H1 (cell line): ENCODE measurements at regions not wholly inside any gene's neighbourhood (a gene's known extent, or its start where the extent isn't known, plus 50 kb on each side); places are given as distances from the start of the nearest gene placed in this dataset.

Experiments
- TF ChIP-seq, protein P1 (sequence below): fragments of 300-600 bp; sonication (generic); IDR thresholded peaks from 2 replicates; pipeline ENCODE4 v1.7.1; 2012; ENCODE audit warnings: low read length, moderate library complexity, mild to moderate bottlenecking, inconsistent platforms; ENCODE audit not compliant: insufficient replicate concordance

DNA sequence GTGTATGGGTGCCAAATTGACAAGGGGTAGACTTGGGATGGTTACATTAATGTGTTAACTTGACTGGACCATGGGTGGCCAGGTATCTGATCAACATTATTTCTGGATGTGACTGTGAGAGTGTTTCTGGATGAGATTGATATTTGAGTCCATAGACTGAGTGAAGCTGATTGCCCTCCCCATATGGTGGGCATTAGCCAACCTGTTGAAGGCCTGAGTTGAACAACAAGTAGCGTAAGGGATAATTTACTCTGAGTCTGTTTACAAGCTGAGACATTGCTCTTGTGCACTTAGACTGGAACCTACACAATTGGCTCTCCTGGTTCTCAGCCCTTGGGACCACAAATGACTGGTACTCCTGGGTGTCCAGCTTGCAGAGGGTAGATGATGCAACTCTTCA, 240.1 kb downstream of the ASXL3 start (continued):
- TF ChIP-seq, protein P1, sequence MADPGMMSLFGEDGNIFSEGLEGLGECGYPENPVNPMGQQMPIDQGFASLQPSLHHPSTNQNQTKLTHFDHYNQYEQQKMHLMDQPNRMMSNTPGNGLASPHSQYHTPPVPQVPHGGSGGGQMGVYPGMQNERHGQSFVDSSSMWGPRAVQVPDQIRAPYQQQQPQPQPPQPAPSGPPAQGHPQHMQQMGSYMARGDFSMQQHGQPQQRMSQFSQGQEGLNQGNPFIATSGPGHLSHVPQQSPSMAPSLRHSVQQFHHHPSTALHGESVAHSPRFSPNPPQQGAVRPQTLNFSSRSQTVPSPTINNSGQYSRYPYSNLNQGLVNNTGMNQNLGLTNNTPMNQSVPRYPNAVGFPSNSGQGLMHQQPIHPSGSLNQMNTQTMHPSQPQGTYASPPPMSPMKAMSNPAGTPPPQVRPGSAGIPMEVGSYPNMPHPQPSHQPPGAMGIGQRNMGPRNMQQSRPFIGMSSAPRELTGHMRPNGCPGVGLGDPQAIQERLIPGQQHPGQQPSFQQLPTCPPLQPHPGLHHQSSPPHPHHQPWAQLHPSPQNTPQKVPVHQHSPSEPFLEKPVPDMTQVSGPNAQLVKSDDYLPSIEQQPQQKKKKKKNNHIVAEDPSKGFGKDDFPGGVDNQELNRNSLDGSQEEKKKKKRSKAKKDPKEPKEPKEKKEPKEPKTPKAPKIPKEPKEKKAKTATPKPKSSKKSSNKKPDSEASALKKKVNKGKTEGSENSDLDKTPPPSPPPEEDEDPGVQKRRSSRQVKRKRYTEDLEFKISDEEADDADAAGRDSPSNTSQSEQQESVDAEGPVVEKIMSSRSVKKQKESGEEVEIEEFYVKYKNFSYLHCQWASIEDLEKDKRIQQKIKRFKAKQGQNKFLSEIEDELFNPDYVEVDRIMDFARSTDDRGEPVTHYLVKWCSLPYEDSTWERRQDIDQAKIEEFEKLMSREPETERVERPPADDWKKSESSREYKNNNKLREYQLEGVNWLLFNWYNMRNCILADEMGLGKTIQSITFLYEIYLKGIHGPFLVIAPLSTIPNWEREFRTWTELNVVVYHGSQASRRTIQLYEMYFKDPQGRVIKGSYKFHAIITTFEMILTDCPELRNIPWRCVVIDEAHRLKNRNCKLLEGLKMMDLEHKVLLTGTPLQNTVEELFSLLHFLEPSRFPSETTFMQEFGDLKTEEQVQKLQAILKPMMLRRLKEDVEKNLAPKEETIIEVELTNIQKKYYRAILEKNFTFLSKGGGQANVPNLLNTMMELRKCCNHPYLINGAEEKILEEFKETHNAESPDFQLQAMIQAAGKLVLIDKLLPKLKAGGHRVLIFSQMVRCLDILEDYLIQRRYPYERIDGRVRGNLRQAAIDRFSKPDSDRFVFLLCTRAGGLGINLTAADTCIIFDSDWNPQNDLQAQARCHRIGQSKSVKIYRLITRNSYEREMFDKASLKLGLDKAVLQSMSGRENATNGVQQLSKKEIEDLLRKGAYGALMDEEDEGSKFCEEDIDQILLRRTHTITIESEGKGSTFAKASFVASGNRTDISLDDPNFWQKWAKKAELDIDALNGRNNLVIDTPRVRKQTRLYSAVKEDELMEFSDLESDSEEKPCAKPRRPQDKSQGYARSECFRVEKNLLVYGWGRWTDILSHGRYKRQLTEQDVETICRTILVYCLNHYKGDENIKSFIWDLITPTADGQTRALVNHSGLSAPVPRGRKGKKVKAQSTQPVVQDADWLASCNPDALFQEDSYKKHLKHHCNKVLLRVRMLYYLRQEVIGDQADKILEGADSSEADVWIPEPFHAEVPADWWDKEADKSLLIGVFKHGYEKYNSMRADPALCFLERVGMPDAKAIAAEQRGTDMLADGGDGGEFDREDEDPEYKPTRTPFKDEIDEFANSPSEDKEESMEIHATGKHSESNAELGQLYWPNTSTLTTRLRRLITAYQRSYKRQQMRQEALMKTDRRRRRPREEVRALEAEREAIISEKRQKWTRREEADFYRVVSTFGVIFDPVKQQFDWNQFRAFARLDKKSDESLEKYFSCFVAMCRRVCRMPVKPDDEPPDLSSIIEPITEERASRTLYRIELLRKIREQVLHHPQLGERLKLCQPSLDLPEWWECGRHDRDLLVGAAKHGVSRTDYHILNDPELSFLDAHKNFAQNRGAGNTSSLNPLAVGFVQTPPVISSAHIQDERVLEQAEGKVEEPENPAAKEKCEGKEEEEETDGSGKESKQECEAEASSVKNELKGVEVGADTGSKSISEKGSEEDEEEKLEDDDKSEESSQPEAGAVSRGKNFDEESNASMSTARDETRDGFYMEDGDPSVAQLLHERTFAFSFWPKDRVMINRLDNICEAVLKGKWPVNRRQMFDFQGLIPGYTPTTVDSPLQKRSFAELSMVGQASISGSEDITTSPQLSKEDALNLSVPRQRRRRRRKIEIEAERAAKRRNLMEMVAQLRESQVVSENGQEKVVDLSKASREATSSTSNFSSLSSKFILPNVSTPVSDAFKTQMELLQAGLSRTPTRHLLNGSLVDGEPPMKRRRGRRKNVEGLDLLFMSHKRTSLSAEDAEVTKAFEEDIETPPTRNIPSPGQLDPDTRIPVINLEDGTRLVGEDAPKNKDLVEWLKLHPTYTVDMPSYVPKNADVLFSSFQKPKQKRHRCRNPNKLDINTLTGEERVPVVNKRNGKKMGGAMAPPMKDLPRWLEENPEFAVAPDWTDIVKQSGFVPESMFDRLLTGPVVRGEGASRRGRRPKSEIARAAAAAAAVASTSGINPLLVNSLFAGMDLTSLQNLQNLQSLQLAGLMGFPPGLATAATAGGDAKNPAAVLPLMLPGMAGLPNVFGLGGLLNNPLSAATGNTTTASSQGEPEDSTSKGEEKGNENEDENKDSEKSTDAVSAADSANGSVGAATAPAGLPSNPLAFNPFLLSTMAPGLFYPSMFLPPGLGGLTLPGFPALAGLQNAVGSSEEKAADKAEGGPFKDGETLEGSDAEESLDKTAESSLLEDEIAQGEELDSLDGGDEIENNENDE, result no peak
- TF ChIP-seq, all 59 proteins: peak for 0
